SU-DHL-6 (cell line): ENCODE measurements at regions not wholly inside any gene's neighbourhood (a gene's known extent, or its start where the extent isn't known, plus 50 kb on each side); places are given as distances from the start of the nearest gene placed in this dataset.

Experiments used
- H2AFZ ChIP-seq: fragments of 200-600 bp; sonication (generic); 2 replicates; pipeline ENCODE4 v1.6.1; 2014; ENCODE audit warnings: low read depth, mild to moderate bottlenecking, moderate library complexity, mixed read lengths, antibody characterized with exemption, low read length; ENCODE audit not compliant: severe bottlenecking
- H3F3A ChIP-seq: fragments of 200-600 bp; shearing (Covaris generic); 2 replicates; pipeline ENCODE4 v1.6.0; 2016; ENCODE audit warnings: antibody characterized with exemption, mild to moderate bottlenecking; ENCODE audit not compliant: insufficient read depth
- H3K27ac ChIP-seq: fragments of 200-600 bp; sonication (generic); 2 replicates; pipeline ENCODE4 v1.5.1; 2016; ENCODE audit warnings: low read depth, mild to moderate bottlenecking, low read length, moderate library complexity, mixed read lengths
- H3K27me3 ChIP-seq: fragments of 200-600 bp; sonication (generic), shearing (Covaris generic); 2 replicates; pipeline ENCODE4 v1.6.0; 2014; ENCODE audit warnings: mild to moderate bottlenecking, low read length
- H3K36me3 ChIP-seq: fragments of 200-600 bp; sonication (generic); 2 replicates; pipeline ENCODE4 v1.6.1; 2014; ENCODE audit warnings: mild to moderate bottlenecking, low read length, mixed read lengths
- H3K4me2 ChIP-seq: fragments of 300-600, 200-600 bp; shearing (Covaris generic), sonication (generic); 2 replicates; pipeline ENCODE4 v1.6.0; 2014; ENCODE audit warnings: low read length, low read depth, mild to moderate bottlenecking; ENCODE audit not compliant: poor library complexity, severe bottlenecking
- H3K4me3 ChIP-seq: fragments of 200-600 bp; sonication (generic); 2 replicates; pipeline ENCODE4 v1.5.1; 2014; ENCODE audit warnings: antibody characterized with exemption, low read length, mild to moderate bottlenecking, mixed read lengths; ENCODE audit not compliant: insufficient read depth, poor library complexity, severe bottlenecking
- H3K79me2 ChIP-seq: fragments of 200-600 bp; sonication (generic); 2 replicates; pipeline ENCODE4 v1.6.1; 2014; ENCODE audit warnings: mild to moderate bottlenecking, low read length, moderate library complexity; ENCODE audit not compliant: insufficient read depth
- H3K9ac ChIP-seq: fragments of 200-600 bp; sonication (generic); 2 replicates; pipeline ENCODE4 v1.7.0; 2014; ENCODE audit warnings: mild to moderate bottlenecking, low read length
- H3K9me2 ChIP-seq: fragments of 200-600 bp; sonication (generic); replicated peaks from 2 replicates; pipeline ENCODE4 v1.6.1; 2014; ENCODE audit warnings: low read length; ENCODE audit not compliant: insufficient read depth
- H3K9me3 ChIP-seq: fragments of 200-600 bp; sonication (generic); 2 replicates; pipeline ENCODE4 v1.6.1; 2014; ENCODE audit warnings: low read length, mixed read lengths; ENCODE audit not compliant: insufficient read depth
- H4K20me1 ChIP-seq: fragments of 200-600 bp; sonication (generic); 2 replicates; pipeline ENCODE4 v1.6.1; 2014; ENCODE audit warnings: low read depth, mild to moderate bottlenecking, antibody characterized with exemption, low read length, moderate library complexity, mixed read lengths
- CTCF ChIP-seq: fragments of 200-600 bp; sonication (generic); IDR thresholded peaks from one replicate; pipeline ENCODE4 v1.5.1; 2017; ENCODE audit warnings: antibody characterized with exemption, mild to moderate bottlenecking, low read length, moderate library complexity; ENCODE audit not compliant: insufficient read depth, poor library complexity, severe bottlenecking
- EZH2phosphoT487 ChIP-seq: fragments of 200-600 bp; sonication (generic), shearing (Covaris generic); conservative IDR thresholded peaks from 2 replicates; pipeline ENCODE4 v1.6.1; 2018; ENCODE audit warnings: mild to moderate bottlenecking, antibody characterized with exemption, low read length, moderate library complexity, mixed read lengths

GRCh38 chr4:116636917-116637316 is 448.5 kb downstream of the TRAM1L1 start:
- no peaks in the 10 kb centered on the region for H3K9me3 ChIP-seq
- peak overlapping the region; percentile 58 for H3K4me2 ChIP-seq
- no peak overlapping the region for H3K9ac ChIP-seq
- no peaks in the 10 kb centered on the region for H3K27me3 ChIP-seq
- no peaks in the 10 kb centered on the region for H4K20me1 ChIP-seq
- no peaks in the 10 kb centered on the region for H3K36me3 ChIP-seq
- H3K4me3 ChIP-seq, result no peak overlapping the region
- no peaks in the 10 kb centered on the region for H3K79me2 ChIP-seq
- H2AFZ ChIP-seq, result no peak overlapping the region
- TF ChIP-seq CTCF, result no peak
- TF ChIP-seq EZH2phosphoT487, result no peak
- H3K27ac ChIP-seq, result peak overlapping the region; percentile 47; the same call in 1 of the 2 replicates
- H3F3A ChIP-seq, result 0 out of 2 replicates have a peak, but pooled peaks cover 4% of the 10 kb centered on the region
- no peaks in the 10 kb centered on the region for H3K9me2 ChIP-seq

GRCh38 chr4:116632269-116632668 is 453.1 kb downstream of the TRAM1L1 start:
- Histone ChIP-seq H2AFZ (no peak overlapping the region), H3K36me3 (no peaks in the 10 kb centered on the region), H4K20me1 (no peaks in the 10 kb centered on the region), H3K4me3 (no peak overlapping the region), H3K27ac (no peak overlapping the region), H3K9me3 (no peaks in the 10 kb centered on the region), H3K9ac (no peak overlapping the region), H3K79me2 (no peaks in the 10 kb centered on the region), H3K27me3 (no peaks in the 10 kb centered on the region), H3F3A (0 out of 2 replicates have a peak, but pooled peaks cover under 1% of the 10 kb centered on the region), H3K9me2 (no peaks in the 10 kb centered on the region), H3K4me2 (no peak overlapping the region)
- no peak for TF ChIP-seq EZH2phosphoT487
- no peak for TF ChIP-seq CTCF

GRCh38 chr4:116628598-116628997 is 456.8 kb downstream of the TRAM1L1 start:
- no peak overlapping the region for H3K4me3 ChIP-seq
- no peaks in the 10 kb centered on the region for H3K9me2 ChIP-seq
- no peak overlapping the region for H2AFZ ChIP-seq
- H3K27ac ChIP-seq, result no peak overlapping the region
- H3F3A ChIP-seq, result no peaks in the 10 kb centered on the region
- TF ChIP-seq CTCF (no peak), EZH2phosphoT487 (no peak)
- H3K4me2 ChIP-seq, result no peak overlapping the region
- H3K79me2 ChIP-seq, result no peaks in the 10 kb centered on the region
- H3K36me3 ChIP-seq, result no peaks in the 10 kb centered on the region
- H4K20me1 ChIP-seq, result no peaks in the 10 kb centered on the region
- no peak overlapping the region for H3K9ac ChIP-seq
- no peaks in the 10 kb centered on the region for H3K27me3 ChIP-seq
- H3K9me3 ChIP-seq, result no peaks in the 10 kb centered on the region
